GM04503 (cell line): ENCODE measurements at regions not wholly inside any gene's neighbourhood (a gene's known extent, or its start where the extent isn't known, plus 50 kb on each side); places are given as distances from the start of the nearest gene placed in this dataset.
"Not testable (repeated sequence)": the region's sequence is repeated elsewhere in the genome, so short reads cannot be mapped to it uniquely, and the experiment has no call there.

ENCODE experiments used
- DNase-seq: peaks from one replicate; pipeline ENCODE4 v3.0.0-alpha.2; 2012; ENCODE audit warnings: low read depth

DNA sequence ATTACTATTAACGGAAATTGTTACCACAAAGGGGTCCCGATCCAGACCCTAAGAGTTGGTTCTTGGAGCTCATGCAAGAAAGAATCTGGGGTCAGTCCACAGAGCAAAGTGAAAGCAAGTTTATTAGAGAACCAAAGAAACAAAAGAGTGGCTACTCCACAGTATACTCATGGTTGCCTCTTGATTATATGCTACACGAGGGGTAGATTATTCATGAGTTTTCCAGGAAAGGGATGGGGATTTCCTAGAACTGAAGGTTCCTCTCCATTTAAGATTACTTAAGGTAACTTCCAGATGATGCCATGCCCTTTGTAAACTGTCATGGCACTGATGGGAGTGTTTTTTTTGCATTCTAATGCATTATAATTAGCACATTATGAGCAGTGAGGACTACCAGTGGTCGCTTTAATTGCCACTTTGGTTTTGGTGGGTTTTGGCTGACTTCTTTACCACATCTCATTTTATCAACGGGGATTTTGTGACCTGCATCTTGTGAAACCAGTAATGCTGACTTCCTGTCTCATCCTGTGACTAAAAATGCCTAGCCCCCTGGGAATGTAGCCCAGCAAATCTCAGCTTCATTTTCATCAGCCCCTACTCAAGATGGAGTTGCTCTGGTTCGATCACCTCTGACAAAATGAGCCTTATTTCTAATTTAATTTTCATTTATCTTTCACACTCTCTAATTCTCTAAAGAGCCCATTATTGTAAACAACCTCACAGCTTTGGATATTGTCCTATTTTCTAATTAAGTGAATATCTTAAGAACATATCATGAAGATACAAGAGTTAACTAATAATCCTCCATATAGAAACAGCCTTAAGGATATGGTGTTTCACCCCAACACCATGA, 336.3 kb downstream of the RASEF start:
- no peak for DNase-seq

DNA sequence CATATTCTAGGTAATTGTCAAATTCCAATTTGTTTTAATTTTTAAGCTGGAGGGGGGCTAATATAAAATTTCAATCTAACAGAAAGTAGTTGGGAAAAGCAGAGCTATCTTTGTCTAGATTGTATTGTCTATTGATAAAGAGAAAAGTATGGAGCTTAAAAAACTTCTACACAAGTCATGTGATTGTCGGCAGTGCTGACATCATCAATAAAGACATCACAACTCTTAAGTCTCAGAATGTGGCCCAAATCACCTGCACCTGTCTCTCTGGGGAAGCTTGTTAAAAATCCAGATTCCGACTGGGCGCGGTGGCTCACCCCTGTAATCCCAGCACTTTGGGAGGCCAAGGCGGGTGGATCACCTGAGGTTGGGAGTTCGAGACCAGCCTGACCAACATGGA, 333.8 kb downstream of the RASEF start:
- no peak for DNase-seq

DNA sequence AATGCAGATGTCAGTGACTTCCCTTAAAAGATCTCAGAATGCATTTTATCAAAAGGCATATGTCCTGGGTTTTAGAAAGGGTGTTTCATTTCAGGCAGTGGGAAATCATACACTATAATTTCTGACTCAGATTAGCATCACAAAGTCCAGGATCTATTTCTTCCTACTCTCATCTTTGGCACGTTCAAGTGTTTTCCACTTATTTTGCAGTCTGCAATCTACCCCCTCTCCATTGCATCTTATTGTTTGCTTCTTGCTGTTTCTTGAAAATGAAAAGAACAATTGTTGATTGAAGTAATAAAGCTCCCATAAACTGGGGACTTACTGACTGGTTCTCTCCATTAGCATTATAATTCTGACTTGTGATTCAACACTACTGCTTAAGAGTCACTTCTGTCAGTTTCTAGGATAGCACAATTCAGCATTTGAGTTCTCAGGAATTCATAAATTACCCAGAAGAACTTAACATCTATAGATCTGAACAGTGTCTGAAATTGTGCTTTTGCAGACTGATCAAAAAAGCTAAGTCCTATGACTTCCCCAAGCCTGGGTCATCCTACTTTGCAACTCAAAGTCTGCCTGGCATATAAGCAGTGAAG, 332.9 kb downstream of the RASEF start:
- no peak for DNase-seq

DNA sequence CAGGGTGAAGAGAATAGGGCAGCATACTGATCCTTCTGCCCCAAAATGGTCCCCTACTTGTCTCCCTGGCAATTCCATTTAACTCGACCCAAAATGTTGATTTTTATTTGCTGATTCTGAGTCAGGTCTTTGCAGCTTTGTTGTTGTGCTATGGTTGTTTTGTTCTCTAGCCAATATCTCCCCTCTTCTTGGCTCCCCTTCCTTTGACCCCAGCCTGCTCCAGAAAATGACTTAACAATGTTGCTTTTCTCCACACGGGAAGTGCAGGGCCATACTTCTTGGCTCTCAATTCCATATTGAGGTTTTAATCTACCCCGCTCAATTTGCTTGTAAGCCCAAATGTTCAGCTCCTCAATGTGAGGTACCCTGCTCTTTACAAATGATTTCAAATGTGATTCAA, 330.0 kb downstream of the RASEF start:
- no peak for DNase-seq

DNA sequence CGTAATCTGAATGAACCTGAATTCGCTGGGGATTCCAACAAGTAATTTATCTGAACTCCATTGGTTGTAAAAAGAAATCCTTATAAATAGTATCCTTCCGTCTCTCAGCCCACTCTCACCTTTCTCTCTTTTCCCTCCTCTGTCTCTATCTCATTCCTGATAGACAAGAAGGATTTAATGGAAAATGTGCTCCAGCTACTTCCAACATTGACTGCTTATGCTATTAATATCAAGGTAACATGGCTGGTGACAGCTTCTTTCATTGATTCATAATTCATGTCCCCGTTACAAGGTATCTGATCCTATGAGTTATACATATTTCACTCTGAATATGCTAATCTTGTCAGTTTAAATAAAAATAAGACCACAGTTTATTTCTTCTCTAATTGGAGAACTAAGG, 326.8 kb downstream of the RASEF start:
- no peak for DNase-seq

DNA sequence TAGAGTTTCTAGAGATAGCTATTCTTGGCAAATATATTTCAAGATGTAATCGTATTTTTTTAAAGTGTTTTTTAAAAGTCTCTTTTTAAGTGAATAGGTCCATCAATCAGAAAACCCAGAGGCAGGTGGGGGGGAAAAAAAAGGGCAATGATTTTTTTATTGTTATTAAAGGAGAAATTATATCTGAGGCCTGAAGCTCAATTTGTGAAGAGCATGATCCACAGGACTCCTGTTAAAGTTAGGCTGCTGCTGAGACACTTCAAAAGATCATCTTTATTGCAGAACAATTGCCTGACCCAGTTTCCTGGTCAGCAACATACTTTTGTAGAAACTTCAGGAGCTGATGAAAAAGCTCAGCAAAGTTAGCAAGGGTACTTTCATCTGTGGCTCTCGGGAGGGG, 326.2 kb downstream of the RASEF start:
- no peak for DNase-seq

DNA sequence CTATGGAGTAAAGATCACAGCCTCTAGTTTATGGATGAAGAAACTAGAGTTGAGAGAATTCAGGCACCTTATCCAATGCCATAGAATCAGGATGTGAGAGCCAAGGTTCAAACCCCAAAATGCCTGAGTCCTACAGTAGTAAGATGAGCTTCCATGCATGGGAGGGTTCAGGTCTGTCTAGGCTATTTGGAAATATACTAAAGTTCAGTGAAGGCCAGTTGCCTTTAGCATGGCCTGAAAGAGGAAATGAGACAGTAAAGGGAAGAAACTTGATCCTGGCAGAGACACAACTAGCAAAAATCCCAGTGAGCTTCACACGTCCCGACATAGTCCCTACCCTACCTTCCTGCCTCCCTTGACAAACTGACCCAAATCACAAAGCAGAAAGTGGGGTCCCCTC, 317.0 kb downstream of the RASEF start:
- DNase-seq = no peak

DNA sequence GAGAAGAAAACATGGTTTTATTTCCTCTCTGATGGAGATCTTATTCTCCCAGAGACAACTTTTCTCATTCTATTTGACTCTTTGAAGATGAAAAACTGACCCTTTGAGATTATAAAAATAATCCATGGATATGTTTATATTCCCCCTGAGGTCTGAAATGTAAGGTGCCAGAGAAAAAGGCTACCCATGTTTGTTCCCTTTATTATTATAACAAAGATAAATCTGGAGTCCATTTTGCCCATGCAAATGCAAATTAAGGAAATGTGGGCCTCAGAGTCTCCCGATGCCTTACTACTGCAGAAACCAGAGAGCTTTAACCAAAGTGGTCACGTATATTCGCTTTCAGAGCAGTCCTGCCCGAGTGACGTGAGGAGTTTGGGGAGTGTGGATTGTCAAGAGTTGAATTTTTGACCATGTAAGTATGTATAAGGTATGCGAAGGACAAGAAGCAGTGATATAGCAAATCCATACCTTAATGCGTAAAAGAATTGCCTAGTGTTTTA, 312.5 kb downstream of the RASEF start:
- DNase-seq = no peak

DNA sequence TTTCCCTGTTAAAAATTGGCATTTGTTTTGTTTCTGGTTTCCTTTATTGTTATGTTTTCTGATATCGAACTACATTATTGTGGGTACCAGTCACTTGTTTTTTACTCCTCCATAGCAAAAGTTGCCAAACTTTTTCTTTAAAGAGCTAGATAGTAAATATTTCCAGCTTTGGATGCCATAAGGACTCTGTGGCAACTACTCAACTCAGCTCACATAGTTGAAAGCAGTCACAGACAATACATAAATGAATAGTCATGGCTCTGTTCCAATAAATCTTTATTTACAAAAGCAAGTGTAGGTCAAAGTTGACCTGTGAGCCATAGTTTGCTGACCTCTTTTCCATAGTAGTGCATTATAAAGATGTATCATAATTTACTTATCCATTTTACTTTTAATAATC, 305.0 kb downstream of the RASEF start:
- no peak for DNase-seq

DNA sequence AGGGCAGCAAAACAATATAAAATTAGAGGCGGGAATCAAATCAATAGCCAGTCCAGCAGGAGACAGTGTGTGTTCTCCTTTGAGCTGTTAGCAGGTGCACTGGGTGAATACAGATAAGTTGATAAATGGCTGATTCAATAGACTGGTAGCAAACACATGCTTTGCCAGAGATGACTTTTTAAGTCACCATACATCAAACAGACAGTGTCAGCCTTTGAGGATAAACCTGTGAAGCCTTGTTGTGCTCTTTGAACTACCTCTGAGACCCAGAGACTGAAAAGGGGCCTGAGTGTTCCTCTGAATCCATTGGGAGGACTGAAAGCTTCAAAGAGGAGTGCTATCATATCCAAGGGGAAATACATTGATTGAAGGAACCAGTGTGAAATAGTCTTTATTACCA, 301.9 kb downstream of the RASEF start:
- no peak for DNase-seq

DNA sequence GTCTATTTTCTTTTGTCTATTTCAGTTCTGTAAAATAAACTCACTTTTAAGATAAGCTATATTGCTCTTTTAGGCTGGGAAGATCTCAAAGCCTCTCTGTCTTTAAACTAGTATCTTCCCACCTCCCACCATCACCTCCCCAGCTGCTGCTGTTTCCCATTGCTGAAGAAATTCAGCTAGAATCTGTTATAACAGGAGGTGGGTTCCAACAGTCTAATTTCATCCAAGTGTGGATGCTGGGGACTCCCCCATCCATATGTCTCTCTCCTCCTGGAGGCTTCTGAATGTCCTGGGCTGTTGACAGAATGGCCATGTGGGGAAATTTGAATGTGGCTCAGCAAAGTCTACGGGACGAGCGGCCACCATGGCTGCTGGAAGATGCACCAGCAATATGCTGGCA, 301.0 kb downstream of the RASEF start:
- no peak for DNase-seq

DNA sequence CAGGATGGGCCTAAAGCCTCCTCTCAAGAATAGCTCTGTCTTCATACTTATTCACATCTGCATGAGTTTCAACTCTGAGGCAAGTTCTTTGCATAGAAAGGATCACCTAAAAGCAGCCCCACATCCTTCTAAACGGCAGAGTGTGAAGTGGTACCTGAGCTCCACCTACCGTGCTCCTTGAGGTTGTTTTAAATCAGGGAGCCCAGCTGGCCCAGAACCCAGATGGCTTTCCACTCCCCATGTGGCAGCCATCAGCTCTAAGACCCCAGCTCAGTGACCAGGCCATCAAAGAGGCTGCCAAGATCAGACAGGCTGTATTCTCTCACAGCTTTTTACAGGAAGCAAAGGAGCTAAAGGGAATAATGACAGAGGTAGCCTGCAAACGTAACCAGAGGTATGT, 299.3 kb downstream of the RASEF start:
- DNase-seq = no peak

DNA sequence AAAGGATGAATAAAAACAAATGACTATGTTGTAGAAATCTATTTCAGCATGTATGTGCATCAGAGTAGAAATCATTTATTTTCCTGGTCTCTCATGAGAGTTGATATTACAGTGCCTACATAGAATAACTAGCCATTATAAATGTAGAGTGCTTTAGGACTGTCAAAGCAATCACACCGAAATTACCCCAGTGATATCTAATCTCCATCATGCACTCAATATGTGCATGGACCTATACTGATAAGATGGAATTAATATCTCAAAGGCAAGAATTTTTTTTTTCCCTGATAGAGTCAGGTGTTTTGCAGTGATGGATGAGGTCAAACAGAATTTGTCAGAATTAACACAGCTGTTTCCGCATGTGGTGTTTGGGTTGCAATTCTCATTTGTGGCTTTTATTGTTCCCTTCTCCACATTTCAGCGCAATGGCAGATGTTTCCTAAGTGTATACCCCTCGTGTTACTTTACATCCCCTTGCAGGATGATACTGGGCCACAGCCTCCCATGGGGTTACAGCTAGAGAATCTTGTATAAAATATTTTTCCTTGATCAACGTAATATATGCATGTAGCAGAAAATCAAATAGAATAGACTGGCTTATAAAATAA, 298.8 kb downstream of the RASEF start:
- no peak for DNase-seq

DNA sequence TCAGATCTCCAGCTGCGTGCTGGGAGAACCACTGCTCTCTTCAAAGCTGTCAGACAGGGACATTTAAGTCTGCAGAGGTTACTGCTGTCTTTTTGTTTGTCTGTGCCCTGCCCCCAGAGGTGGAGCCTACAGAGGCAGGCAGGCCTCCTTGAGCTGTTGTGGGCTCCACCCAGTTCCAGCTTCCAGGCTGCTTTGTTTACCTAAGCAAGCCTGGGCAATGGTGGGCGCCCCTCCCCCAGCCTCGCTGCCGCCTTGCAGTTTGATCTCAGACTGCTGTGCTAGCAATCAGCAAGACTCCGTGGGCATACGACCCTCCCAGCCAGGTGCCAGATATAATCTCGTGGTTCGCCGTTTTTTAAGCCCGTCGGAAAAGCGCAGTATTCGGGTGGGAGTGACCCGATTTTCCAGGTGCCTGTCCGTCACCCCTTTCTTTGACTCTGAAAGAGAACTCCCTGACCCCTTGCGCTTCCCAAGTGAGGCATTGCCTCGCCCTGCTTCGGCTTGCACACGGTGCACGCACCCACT, 288.2 kb downstream of the RASEF start:
- DNase-seq = not testable (repeated sequence)

DNA sequence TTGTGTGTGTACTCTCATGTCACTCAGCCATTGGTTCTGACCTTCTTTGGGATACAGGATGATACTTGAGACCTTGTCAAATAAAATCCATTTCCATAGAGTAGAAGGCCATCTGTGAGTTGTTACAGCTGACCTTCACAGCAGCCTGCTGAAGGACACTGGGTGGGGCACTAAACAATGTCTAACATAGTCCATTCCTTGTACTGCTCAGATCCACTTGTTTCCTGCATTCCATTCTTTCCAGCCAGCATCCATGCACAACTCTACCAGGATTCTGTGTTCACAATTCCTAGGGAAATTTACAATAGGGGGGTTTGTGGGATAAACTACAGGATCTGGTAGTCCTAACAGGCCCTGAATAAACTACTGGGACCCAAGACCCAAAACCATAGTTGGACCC, 286.4 kb downstream of the RASEF start:
- DNase-seq = no peak

DNA sequence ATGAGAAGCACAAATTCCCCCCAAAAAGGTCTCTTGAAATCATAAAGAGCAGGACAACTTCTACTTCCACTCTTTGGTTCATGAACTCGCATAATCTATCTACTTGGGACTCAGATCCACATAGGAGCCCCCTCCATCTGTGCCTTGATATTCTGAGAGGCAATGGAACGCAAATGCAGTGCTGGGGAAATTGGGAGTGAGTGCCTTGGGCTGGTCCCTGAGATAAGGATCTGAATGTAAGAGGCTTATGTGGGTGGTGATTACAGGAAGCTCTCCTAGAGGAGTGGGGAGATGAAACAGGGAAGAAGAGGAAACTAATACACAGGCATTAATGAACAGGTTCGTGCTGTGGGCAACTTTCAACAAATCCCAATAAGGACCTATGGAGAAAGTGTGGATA, 285.6 kb downstream of the RASEF start:
- DNase-seq = no peak

DNA sequence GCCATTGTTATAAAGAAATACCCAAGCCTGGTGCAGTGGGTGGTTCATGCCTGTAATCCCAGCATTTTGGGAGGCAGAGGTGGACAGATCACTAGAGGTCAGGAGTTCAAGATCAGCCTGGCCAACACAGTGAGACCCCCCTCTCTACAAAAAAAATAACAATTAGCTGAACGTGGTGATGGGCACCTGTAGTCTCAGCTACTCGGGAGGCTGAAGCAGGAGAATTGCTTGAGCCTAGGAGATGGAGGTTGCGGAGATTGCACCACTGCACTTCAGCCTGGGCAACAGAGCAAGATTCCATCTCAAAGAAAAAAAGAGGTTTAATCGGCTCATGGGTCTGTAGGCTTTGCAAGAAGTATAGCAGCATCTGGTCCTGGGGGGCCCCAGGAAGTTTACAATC, 284.0 kb downstream of the RASEF start:
- not testable (repeated sequence) for DNase-seq

DNA sequence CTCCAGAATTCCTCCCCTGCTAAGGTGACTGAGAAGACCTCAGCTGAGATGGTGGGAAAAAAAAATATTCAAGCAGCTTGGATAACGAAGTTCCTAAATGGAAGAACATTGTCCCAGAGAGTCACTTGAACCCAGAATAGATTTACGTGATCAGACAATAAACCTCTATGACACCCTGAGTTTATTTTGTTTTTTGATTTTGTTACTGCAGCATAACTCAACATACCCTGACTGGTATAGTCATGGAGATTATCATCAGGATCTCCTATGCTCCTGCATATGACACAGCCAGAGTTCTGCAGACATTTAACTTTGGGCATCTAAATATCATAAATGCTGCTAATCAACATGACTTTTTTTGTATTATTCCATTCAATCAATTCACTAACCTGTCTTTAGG, 282.9 kb downstream of the RASEF start:
- no peak for DNase-seq

DNA sequence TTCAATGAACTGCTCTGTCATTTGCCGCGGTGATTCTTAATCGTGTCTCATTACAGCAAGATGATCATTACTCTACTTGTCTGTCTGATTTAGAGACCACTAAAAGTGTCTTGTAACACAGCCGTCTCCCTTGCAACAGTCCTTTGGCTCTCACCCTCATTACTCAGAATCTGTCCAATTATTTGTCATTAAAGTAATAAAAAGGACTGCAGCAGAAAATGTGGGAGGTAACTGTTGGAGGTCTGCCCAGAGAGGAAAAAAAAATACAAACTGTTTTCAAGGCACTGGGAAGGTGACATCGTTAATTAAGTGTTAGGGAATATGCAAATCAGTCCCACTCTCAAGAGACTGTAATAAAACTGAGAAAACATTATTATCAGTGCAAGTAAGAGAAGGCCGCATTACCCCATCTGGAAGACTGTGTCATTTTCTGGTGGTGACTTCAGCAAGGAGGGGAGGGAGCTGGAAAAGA, 281.0 kb downstream of the RASEF start:
- no peak for DNase-seq

DNA sequence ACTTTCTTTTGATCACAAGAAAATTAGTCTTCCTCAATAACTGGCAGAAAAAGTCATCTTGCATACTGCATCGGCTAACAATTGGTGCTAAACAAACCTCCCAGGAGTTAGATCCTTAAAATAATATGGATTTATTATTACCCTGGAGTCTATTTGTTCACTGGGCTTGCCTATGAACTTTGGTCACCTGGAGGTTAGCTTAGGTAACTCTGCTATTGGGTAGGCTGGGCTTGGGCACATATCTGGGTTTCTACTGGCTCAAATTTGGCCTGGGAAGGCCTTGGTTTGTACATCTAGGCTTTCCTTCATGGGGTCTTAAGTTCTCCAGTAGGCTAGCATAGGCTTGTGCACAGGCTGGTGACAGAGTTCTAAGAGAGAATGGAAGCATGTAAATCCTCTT, 279.9 kb downstream of the RASEF start:
- no peak for DNase-seq

DNA sequence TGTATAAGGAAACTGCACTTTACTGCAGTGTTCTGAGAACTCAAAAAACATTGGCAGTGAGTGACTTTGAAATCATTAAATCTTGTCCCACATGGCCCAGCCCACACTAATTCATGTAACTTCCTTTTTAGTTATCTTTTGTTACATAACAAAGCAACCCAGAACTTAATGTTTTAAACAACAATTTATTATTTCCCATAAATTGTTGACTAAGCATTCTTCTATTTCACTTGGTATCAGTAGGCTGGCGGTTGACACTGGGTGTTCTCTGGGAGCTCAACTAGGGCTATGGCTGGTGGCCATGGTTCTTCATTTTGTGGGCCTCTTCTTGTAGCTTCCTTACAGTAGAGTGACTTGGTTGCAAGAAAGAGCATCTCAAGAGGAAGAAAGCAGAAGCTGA, 278.4 kb downstream of the RASEF start:
- DNase-seq = no peak

DNA sequence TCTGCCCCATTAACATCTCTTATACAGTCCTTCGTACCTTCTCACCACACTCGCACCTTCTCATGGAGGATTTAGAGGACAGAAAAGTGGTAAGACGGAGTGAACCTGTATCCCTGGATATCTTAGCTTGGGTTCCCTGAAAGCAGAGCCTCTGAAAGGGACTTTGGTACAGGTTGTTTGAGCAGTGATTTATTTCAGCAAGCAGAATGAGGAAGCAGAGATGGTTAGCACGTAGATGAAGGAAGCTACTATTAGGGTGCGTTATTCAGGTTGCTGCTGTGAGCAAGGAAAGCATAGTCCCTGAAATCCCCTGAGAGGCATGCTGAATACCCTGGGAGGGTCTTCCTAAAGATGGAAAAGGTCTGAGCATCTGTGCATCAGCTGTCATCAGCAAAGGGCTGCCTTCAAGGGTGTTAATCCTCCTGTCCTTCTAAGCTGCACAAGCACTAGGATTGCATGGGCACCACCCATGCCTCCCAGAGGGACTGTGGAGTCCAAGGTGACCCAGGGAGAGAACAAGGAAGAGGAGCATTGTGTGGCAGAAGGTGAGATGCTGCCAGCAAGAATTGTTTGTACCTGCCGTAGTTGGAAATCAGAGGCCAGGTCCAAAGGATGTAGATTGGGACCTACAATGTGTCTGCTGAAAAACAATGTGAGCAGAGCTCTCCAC, 273.7 kb downstream of the RASEF start:
- no peak for DNase-seq
